ENCODE measurements at regions not wholly inside any gene's neighbourhood (a gene's known extent, or its start where the extent isn't known, plus 50 kb on each side); places are given as distances from the start of the nearest gene placed in this dataset.
"Not testable (repeated sequence)": the region's sequence is repeated elsewhere in the genome, so short reads cannot be mapped to it uniquely, and the experiment has no call there.

- not testable (repeated sequence) for DNase-seq (ENCODE audit: low read depth)
Measured at GRCh38 chr18:78508228-78508824, 471.3 kb upstream of the SALL3 start.

GRCh38 chr18:78510091-78510490 is 469.5 kb upstream of the SALL3 start:
- DNase-seq (ENCODE audit: low read depth), result no peak

GRCh38 chr18:78510636-78511035 is 469.0 kb upstream of the SALL3 start:
- DNase-seq (ENCODE audit: low read depth), result no peak

GRCh38 chr18:78511666-78512601 is 467.7 kb upstream of the SALL3 start:
- DNase-seq (ENCODE audit: low read depth), result no peak

- DNase-seq (ENCODE audit: low read depth), result no peak
Measured at GRCh38 chr18:78514910-78515670, 464.5 kb upstream of the SALL3 start.

- no peak for DNase-seq (ENCODE audit: low read depth)
Measured at GRCh38 chr18:78517328-78517727, 462.3 kb upstream of the SALL3 start.

DNA sequence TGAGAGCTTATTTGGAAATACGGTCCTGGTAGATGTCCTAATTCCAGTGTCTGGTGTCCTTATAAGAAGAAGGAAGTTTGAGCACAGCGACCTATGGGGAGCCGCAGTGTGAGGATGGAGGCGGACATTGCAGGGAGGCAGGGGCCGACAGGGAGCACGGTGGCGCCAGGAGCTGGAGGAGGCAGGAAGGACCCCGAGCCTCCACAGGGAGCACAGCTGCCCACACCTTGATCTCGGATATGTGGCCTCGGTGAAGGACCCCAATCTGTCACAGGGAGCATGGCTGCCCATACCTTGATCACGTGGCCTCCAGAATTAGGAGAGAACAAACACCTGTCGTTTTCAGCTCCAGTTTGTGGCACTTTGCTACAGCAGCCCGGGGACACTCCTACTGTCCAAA is 461.6 kb upstream of the SALL3 start:
- DNase-seq (ENCODE audit: low read depth), result no peak

DNA sequence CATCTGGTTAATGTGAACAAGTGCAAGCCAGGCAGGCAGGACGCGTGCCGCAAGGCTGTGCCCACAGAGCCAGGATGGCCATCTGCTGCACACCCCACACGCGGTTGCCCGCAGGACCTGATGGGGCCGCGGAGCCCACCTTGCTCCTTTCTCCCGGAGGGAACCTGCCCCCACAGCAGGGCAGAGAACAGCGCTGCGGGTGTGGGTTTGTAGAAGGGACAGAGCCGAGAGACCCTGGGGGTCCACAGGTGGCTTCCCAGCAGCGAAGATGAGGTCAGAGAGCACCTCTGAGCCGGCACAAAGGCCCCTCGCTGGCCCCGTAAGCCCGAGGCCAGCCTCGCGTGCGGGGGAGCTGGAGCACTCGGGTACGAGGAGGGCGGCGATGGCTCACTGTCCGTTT is 460.8 kb upstream of the SALL3 start:
- DNase-seq (ENCODE audit: low read depth), result no peak

DNA sequence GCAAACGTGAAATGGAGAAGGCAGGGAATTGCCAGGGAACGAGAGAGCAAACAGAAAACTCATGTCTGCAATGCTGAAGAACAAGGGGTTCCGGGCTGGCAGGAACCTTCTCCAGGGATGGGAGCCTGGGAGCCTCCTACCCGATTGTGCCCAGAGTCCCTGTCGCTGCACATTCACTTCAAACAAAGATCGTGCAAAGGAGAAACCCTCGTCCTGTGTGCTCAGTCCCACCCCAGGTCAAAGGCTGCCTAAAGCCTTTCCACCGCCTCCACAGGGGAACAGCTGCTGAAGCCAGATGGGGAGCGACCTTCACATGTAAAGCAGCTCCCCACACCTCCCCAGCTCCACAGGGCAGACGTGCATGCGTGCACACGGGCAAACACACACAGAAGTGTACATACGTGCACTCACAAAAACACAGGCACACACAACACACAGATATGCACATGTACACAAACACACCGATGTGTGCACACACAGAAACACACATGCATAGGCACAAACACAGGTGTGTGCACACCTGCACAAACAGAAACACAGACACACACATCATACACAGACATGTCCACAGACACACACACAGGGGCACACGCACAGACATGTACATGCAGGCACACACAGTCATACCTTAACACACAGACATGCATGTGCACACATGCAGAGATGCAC is 460.1 kb upstream of the SALL3 start:
- no peak for DNase-seq (ENCODE audit: low read depth)

GRCh38 chr18:78521136-78521535 is 458.5 kb upstream of the SALL3 start:
- DNase-seq (ENCODE audit: low read depth), result no peak

DNA sequence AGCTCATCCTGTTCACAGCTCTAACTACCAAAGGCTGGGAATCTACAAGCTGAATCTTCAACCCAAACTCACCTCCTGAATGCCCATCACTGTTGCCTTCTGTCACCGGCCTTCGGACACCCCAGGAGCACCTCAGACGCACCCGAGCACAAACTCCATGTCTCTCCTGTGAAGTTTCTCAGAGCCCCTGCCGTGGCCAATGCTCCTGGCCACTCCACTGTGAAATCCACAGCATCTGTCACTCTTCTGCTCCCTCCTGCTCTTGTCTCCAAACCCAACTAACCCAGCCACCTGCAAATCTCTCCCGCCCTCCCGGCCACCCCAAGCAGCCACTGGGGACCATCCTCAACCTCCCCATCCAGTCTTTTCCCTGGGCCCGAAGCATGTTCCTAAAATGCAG is 457.9 kb upstream of the SALL3 start:
- DNase-seq (ENCODE audit: low read depth), result no peak

- no peak for DNase-seq (ENCODE audit: low read depth)
Measured at GRCh38 chr18:78522507-78522906, 457.1 kb upstream of the SALL3 start.

GRCh38 chr18:78523850-78524249 is 455.8 kb upstream of the SALL3 start:
- DNase-seq (ENCODE audit: low read depth), result no peak

- DNase-seq (ENCODE audit: low read depth), result no peak
Measured at GRCh38 chr18:78525366-78526111, 454.1 kb upstream of the SALL3 start.

GRCh38 chr18:78526275-78526674 is 453.3 kb upstream of the SALL3 start:
- no peak for DNase-seq (ENCODE audit: low read depth)

- no peak for DNase-seq (ENCODE audit: low read depth)
Measured at GRCh38 chr18:78526923-78527711, 452.5 kb upstream of the SALL3 start.

DNA sequence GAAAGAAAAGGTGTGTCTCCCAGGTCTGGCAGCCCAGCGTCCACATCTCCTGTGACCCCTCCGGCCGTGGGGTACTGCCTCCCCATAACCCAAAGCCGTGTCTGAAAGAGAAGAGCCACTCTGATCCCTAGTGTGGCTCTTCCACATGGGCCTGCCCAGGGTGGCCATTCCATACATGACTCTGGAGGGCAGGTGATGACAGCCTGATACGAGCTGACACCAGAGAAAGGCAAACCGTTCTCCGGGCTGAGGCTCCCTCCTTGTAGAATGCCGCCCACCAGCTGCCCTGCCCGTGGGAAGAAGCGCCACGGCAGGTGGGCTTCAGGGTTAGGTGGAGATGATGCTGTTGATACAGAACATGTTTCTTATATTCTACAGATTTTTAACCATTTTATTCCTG is 451.6 kb upstream of the SALL3 start:
- no peak for DNase-seq (ENCODE audit: low read depth)

- DNase-seq (ENCODE audit: low read depth), result no peak
Measured at GRCh38 chr18:78528411-78529258, 451.0 kb upstream of the SALL3 start.

DNA sequence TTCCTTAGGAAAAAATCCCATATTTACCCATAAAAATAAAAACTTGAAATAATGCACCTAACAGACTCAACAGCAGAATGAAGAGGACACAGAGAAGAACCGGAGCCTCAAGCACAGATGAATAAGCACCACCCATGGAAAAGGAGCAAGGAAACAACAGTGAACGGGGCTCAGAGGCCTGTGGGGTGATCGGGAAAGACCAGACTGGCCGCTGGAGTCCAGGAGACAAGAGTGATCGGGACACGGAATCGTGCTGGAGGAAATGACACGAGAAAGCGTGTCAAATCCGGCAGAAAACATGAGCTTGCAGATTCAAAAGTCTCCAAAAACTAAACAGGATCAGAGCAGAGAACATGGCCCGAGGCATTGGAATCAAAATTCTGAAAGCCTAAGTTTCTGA is 448.0 kb upstream of the SALL3 start:
- no peak for DNase-seq (ENCODE audit: low read depth)

Data from amniotic epithelial cell (primary cell).